ENCODE measurements at regions not wholly inside any gene's neighbourhood (a gene's known extent, or its start where the extent isn't known, plus 50 kb on each side); places are given as distances from the start of the nearest gene placed in this dataset.

DNA sequence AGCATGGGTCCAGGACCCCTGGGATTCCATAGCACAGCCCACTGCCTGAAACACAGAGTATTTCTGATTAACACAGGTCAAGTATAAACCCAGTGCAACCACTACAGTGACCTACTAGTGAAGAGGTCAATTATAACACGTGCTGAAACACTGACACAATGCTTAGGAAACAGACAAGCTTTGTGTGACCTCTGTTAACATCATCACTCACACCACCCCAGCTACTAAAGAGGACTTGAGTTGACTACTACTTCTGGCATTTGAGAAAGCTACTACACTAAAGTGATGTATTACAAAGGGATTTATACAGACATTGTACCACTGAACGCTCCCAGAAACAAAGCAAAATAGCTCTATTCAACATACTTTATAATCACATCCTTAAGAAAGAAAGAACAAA lies 1935.9 kb upstream of the PCDH20 start:
- H2AFZ ChIP-seq (ENCODE audit: low read depth, low read length, severe bottlenecking): peak overlapping the region; percentile 58

DNA sequence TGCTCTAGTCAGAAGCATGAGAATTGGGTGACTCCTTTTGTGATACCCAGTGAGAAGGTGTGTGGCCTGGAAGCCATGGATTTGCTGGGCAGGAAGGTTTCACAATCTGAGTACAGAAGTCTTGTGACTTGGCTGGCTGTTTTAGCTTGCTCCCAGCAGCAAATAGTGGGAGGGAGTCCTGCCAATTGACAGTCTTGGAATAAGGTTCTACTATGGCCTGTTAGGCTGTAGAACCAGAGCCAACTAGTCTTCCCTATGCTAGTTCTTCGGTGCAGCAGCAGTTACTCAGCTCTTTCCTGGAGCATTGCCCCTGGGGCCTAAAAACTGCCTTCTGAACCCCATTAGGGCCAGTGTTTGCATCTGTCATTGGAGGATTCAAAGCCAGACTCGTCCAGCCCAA lies 1935.4 kb upstream of the PCDH20 start:
- Histone ChIP-seq H2AFZ (ENCODE audit: low read depth, low read length, severe bottlenecking) (peak overlapping the region; percentile 58), H3K9me2 (replicated peaks; ENCODE audit: insufficient read depth, low read length) (no peaks in the 10 kb centered on the region), H3K9ac (ENCODE audit: low read length) (no peak overlapping the region), H3K27me3 (ENCODE audit: low read length) (no peaks in the 10 kb centered on the region), H3K9me3 (ENCODE audit: insufficient read depth, low read length) (no peaks in the 10 kb centered on the region), H3K79me2 (ENCODE audit: insufficient read depth, low read length) (no peaks in the 10 kb centered on the region), H3K4me3 (ENCODE audit: insufficient read depth, low read length, poor library complexity, severe bottlenecking) (no peak overlapping the region), H3K4me2 (ENCODE audit: low read depth, low read length, poor library complexity, severe bottlenecking) (no peak overlapping the region), H3K27ac (ENCODE audit: low read depth, low read length) (no peak overlapping the region), H3F3A (ENCODE audit: insufficient read depth) (no peaks in the 10 kb centered on the region), H3K36me3 (ENCODE audit: low read length) (no peaks in the 10 kb centered on the region), H4K20me1 (ENCODE audit: low read depth, low read length) (no peaks in the 10 kb centered on the region)
- TF ChIP-seq CTCF (IDR thresholded peaks at IDR 0.05; ENCODE audit: insufficient read depth, low read length, poor library complexity, severe bottlenecking) (no peak), EZH2phosphoT487 (conservative IDR thresholded peaks at IDR 0.05; ENCODE audit: low read length) (no peak)

More for the DNA sequence above, 1935.9 kb upstream of the PCDH20 start:
- Histone ChIP-seq H3K27me3 (ENCODE audit: low read length) (no peaks in the 10 kb centered on the region), H3K9ac (ENCODE audit: low read length) (no peak overlapping the region), H3K4me3 (ENCODE audit: insufficient read depth, low read length, poor library complexity, severe bottlenecking) (no peak overlapping the region), H3K79me2 (ENCODE audit: insufficient read depth, low read length) (no peaks in the 10 kb centered on the region), H4K20me1 (ENCODE audit: low read depth, low read length) (no peaks in the 10 kb centered on the region), H3F3A (ENCODE audit: insufficient read depth) (no peaks in the 10 kb centered on the region), H3K9me2 (replicated peaks; ENCODE audit: insufficient read depth, low read length) (no peaks in the 10 kb centered on the region), H3K36me3 (ENCODE audit: low read length) (no peaks in the 10 kb centered on the region), H3K4me2 (ENCODE audit: low read depth, low read length, poor library complexity, severe bottlenecking) (no peak overlapping the region), H3K27ac (ENCODE audit: low read depth, low read length) (no peak overlapping the region), H3K9me3 (ENCODE audit: insufficient read depth, low read length) (no peaks in the 10 kb centered on the region)
- TF ChIP-seq CTCF (IDR thresholded peaks at IDR 0.05; ENCODE audit: insufficient read depth, low read length, poor library complexity, severe bottlenecking): no peak
- no peak for TF ChIP-seq EZH2phosphoT487 (conservative IDR thresholded peaks at IDR 0.05; ENCODE audit: low read length)

GRCh38 chr13:63345835-63346234 lies 1930.2 kb upstream of the PCDH20 start:
- Histone ChIP-seq H3K27ac (ENCODE audit: low read depth, low read length) (no peak overlapping the region), H3K36me3 (ENCODE audit: low read length) (no peaks in the 10 kb centered on the region), H3K9me3 (ENCODE audit: insufficient read depth, low read length) (no peaks in the 10 kb centered on the region), H3K4me3 (ENCODE audit: insufficient read depth, low read length, poor library complexity, severe bottlenecking) (no peak overlapping the region), H3K9ac (ENCODE audit: low read length) (no peak overlapping the region), H2AFZ (ENCODE audit: low read depth, low read length, severe bottlenecking) (no peak overlapping the region), H3K79me2 (ENCODE audit: insufficient read depth, low read length) (no peaks in the 10 kb centered on the region), H3K27me3 (ENCODE audit: low read length) (no peaks in the 10 kb centered on the region), H3K4me2 (ENCODE audit: low read depth, low read length, poor library complexity, severe bottlenecking) (no peak overlapping the region), H3K9me2 (replicated peaks; ENCODE audit: insufficient read depth, low read length) (no peaks in the 10 kb centered on the region), H3F3A (ENCODE audit: insufficient read depth) (no peaks in the 10 kb centered on the region), H4K20me1 (ENCODE audit: low read depth, low read length) (no peaks in the 10 kb centered on the region)
- TF ChIP-seq CTCF (IDR thresholded peaks at IDR 0.05; ENCODE audit: insufficient read depth, low read length, poor library complexity, severe bottlenecking) (no peak), EZH2phosphoT487 (conservative IDR thresholded peaks at IDR 0.05; ENCODE audit: low read length) (no peak)

All from SU-DHL-6 (cell line).